Fibroblast of skin of right biceps (primary cell): ENCODE measurements at regions not wholly inside any gene's neighbourhood (a gene's known extent, or its start where the extent isn't known, plus 50 kb on each side); places are given as distances from the start of the nearest gene placed in this dataset.
"Not testable (repeated sequence)": the region's sequence is repeated elsewhere in the genome, so short reads cannot be mapped to it uniquely, and the experiment has no call there.

Source experiments
- DNase-seq: peaks from one replicate; pipeline ENCODE4 v3.0.0-alpha.2; 2013

DNA sequence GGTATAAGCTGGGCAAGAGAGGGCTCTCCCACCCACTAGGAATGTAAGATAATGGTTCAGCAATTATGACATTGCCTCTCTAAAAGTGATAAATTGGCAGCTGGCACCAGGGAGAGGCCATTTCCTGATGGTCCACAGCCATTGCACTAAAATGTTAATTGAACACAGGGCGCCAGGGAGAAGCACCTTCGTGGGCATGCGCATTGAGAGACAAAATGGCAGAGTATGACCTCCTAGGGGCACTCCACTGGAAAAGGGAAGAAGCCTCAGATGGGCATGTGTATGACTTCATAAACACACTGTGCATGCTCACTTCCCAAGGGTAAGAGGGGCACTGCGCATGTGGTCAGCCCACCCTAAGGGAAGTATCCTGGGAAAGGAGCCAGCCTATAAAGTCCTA is 419.2 kb downstream of the AGTPBP1 start:
- DNase-seq = no peak

GRCh38 chr9:85321561-85321960 is 420.2 kb downstream of the AGTPBP1 start:
- no peak for DNase-seq

DNA sequence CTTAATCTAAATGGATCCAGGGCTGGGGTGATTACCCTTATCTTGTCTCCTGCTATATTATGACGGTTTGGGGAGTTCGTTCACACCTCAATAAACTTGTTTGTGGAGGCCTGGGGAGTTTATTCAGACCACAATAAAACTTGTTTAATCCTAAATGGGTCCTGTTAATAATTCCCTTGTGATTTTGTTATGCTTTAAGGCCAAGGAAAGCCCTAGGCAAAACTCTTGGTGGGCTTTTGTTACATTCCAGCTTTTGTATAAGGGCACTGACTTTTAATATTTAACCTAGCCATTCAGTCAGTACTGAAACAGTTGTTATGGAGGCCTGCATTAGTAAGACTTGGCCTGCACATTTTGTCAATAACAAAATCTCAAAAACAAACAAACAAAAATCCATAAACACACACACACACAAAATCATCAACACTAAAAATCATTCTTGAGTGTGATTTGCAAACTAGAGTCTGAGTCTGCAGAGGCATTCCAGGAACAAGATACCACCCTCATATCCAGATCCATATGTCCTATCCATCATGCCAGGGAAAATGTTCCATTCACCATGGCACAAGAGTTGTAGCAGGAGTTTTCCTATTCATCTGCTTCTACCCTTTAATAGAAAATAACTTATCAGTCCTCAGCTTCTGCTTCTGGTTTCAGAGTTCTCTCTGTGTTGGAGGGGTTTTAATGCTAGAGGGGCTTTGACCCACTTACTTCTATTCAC is 421.7 kb downstream of the AGTPBP1 start:
- no peak for DNase-seq

GRCh38 chr9:85315535-85315934 is 426.2 kb downstream of the AGTPBP1 start:
- not testable (repeated sequence) for DNase-seq

GRCh38 chr9:85310573-85310972 is 431.2 kb downstream of the AGTPBP1 start:
- peak; percentile 2 for DNase-seq

DNA sequence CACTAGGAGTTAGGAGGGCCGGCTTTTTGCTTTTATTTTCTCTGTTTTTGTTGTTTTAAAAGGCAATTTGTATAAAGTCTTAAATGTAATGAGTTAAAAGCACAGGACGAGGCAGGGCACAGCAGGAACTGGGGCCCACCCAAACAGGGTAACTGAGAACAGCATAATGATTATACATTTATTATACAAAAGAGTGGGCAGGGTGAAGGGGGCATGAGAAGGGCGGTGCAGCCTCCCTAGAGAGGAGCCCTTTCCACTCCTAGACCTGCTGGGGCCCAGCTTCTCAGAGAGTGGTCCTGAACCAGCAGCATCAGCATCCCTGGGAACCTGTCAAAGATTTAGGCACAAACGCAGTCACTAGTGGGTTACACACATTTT is 438.0 kb downstream of the AGTPBP1 start:
- DNase-seq = no peak

DNA sequence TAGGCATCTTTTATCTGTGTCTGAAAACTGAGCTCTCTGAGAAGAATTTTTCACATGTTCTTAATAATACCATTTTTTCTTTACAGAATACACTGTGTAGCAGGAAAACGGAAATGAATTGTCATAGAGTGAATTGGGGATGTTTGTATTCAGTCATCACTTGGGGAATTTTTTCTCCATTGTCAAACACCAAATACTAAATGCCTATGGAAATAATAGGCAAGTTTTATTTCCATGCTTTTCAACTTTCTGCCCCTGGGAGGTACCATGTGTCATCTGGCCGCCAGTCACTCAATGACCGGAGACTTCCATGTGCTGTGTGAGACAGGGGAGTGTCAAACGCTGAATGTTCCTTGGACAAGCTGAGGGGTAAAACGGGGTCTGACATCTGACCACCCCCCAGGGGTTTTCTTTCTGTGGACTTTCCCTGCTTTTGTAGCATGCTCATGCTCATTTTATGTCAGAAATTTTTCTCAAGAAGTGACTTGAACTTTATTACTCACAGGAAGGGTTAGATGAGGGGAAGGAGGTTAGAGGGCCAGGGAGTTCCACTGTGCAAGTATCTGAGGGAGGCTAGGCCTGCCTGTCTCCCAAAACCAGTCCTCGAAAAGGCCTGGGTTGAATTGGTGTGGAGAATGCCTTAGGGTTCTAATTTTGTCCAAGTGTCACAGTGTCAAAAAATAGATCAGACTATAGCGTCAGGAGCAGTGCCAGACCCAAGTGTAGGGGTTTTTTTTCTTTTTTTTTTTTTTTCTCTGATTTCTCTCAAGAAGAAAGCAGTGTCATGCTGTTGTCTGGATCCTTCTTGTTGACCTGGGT is 438.6 kb downstream of the AGTPBP1 start:
- no peak for DNase-seq

- DNase-seq = no peak
Observed at GRCh38 chr9:85298499-85298898, 443.3 kb downstream of the AGTPBP1 start.

DNA sequence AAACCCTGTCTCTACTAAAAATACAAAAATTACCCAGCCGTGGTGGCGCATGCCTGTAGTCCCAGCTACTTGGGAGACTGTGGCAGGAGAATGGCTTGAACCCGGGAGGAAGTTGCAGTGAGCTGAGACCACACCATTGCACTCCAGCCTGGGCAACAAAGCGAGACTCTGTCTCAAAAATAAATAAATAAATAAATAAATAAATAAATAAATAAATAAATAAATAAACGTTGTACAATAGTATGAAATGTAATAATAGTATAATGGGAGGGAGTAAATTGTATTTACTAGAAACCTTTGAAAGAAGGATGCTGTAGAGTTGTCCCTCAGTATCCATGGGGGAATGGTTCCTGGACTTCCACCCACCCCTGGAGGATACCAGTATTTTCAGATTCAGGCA is 446.5 kb downstream of the AGTPBP1 start:
- not testable (repeated sequence) for DNase-seq

DNA sequence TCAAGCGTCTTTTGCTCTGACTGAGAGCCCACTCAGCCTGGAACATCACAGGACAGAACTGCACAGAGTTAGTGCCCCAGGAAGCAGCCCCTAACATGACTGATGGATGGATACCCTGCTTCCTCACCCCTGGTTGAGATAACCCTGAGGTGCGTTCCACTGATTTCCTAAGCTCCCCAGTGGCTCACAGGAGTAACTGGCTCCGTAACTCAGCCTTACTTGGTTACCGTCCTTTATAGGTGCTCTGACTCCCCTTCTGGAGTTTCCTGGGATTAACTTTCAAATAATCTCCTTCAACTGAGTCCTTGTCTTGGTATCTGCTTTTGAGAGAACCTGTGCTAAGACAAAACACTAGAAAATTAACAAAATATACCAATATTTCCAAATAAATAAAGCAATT is 449.5 kb downstream of the AGTPBP1 start:
- DNase-seq = no peak

DNA sequence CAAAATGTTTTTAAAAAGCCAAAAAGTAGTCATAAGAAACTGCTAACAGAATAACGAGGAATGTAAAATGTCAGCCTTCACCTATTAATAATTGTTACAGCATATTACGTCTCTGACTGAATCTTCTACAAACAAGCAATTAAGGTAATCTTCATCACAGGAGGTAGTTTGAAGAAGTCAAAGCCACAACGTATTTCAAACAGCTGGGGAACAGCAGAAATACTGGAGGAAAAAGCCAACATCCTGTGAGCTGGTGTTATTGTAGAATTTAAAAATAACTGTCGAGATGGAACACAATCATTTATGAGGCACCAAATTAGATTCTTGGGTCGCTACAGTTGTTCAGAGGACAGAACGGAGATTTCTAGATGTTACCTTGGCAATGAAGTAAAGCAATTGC is 450.5 kb downstream of the AGTPBP1 start:
- no peak for DNase-seq

DNA sequence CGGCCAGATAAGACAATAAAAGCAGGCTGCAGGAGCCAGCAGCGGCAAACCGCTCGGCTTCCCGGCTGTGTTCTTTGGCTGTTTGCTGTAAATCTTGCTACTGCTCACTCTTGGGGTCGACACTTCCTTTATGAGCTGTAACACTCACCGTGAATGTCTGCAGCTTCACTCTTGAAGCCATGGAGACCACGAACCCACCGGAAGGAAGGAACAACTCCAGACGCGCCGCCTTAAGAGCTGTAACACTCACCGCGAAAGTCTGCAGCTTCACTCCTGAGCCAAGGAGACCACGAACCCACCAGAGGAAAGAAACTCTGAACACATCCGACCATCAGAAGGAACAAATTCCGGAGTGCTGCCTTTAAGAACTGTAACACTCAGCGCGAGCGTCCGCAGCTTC is 451.7 kb downstream of the AGTPBP1 start:
- DNase-seq = no peak

DNA sequence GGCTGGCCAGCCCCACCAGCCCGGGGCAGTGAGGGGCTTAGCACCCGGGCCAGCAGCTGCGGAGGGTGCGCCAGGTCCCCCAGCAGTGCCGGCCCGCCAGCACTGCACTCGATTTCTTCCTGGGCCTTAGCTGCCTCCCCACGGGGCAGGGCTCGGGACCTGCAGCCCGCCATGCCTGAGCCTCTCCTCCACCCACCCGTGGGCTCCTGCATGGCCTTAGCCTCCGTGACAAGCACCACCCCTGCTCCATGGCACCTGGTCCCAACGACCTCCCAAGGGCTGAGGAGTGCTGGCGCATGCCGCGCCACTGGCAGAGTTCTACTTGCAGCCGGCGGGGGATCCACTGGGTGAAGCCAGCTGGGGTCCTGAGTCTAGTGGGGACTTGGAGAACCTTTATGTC is 452.6 kb downstream of the AGTPBP1 start:
- DNase-seq = no peak

DNA sequence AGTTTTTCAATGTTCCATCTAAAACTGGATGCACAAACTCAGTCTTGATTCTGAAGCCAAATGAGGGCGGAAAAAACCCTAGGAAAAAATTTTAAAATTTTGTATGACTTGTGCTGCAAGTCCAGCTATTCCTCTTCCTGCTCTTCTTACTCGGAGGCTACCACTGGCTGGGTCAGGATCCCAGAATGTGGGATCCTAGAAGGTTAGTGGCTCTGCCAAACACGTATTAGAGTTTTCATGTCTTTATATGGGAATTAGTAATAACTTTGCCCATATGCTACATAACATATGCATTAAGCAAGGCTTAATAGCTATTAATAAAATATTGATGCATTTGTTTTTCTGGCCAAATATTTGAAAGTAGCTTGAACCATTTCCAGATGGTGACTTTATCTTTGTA is 458.3 kb downstream of the AGTPBP1 start:
- DNase-seq = no peak

- no peak for DNase-seq
Observed at GRCh38 chr9:85278769-85279168, 463.0 kb downstream of the AGTPBP1 start.

GRCh38 chr9:85276741-85277140 is 465.0 kb downstream of the AGTPBP1 start:
- DNase-seq = no peak

DNA sequence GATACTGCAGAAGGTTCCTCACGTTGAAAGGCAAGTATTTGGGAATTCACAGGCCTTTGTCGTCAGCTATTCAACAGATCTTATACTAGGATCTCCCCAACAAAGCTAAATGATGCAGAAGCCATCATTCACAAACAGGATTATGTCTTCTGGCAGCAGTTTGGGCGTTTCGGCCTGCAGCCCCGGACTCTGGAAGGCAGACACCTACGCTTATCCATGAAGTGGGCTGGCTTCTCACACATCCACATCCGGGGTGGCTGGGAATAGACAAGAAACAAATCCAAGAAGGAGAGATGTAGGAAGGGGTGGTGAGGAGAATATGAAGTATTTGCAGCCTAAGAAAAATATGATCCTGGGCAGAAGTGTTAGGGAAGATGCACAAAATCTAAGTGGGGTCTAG is 471.9 kb downstream of the AGTPBP1 start:
- DNase-seq = no peak

DNA sequence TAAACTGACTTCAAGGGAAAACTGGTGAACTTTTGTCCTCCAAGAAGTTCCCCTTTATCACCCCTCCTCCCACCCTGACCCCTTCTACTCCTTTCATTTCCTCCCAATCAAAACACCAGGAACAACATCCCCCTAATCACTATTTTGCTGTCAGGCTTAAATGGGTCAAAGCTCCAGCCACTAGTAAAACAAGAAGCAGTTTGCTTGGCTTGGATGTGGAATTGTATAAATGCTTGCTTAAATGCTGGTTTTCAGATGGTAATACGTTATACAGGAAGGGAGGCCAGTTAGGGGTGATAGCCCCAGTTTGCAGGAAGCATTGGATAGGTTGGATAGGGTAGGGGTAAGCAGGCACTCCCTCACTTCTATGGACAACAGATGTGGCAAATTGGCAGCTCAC is 473.6 kb downstream of the AGTPBP1 start:
- DNase-seq = no peak

GRCh38 chr9:85264695-85265094 is 477.1 kb downstream of the AGTPBP1 start:
- DNase-seq = no peak

GRCh38 chr9:85263288-85263687 is 478.5 kb downstream of the AGTPBP1 start:
- no peak for DNase-seq

GRCh38 chr9:85262333-85262732 is 479.4 kb downstream of the AGTPBP1 start:
- DNase-seq = peak; percentile 21

DNA sequence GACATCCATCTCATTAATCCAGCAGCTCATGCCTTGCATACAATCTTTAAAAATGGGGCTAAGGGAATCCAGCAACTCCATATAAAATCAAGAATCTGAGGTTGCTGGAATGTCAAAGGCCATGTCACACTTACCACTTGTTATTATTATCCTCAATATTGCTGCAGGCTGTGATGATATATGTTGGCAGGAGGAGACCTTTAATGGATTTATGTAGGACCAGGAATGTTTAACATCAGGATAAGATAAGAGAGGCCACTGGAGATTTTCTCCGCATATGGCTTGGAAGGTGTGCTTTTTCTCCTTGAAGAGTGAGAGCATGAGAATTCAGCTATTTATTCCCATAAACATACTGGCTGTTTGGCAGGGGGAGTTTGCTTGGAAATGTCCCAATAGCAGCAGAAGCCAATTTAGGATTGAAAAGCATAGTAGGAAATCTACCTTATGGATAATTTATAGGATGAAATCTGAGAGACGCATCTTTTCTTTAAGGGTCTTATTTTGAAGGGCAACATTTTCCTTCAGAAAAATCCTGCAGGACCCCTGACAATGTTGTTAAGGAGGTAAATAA is 481.4 kb downstream of the AGTPBP1 start:
- DNase-seq = no peak

GRCh38 chr9:85258823-85259370 is 482.9 kb downstream of the AGTPBP1 start:
- DNase-seq = peak; percentile 74

DNA sequence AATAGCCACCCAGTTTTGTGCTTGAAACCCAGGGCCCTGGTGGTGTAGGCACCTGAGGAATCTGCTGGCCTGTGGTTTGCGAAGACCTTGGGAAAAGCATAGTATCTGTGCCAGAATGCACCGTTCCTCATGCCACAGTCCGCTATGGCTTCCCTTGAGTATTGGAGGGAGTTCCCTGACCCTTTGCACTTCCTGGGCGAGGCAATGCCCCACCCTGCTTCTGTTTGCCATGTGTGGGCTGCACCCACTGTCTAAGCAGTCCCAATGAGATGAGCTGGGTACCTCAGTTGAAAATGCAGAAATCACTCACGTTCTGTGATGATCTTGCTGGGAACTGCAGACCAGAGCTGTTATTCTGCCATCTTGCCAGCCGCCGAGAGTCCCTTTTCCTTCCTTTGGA is 483.5 kb downstream of the AGTPBP1 start:
- DNase-seq = no peak
